ENCODE measurements at regions not wholly inside any gene's neighbourhood (a gene's known extent, or its start where the extent isn't known, plus 50 kb on each side); places are given as distances from the start of the nearest gene placed in this dataset.

DNA sequence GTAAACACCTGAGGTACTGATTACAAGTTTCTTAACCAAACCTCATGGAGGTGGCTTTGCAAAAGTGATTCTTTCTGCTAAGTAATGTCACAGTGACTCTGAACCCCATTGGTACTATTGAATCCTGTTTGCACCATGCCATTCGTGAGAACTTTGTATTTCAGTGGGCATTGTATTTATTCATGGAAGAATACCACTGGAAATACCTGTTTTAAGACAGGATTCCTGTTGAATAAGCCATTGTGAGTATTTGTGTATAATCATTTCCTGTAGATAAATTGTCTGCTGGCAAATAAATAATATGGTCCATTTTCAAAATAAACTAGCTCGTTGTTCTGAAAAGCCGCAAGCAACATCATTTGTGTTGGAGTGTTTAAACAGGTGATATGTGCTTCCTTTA is 136.4 kb upstream of the GUCY1A1 start:
- H3K27me3 ChIP-seq = no peaks in the 10 kb centered on the region
- 20 to 53% methylated on average over 3 of the region's 3 CpGs for WGBS, 2 donors
- no peak overlapping the region for H3K4me3 ChIP-seq
- DNase-seq = no peak
- no peaks in the 10 kb centered on the region for H3K9me3 ChIP-seq
- peak overlapping the region in 1 of 4 donors; percentile 26 for H3K27ac ChIP-seq
- H3K36me3 ChIP-seq = no peaks in the 10 kb centered on the region
- TF ChIP-seq POLR2A (IDR thresholded peaks at IDR 0.05) (no peak), EP300 (IDR thresholded peaks at IDR 0.05) (no peak), POLR2AphosphoS5 (IDR thresholded peaks at IDR 0.05) (no peak)
- TF ChIP-seq, protein P1, sequence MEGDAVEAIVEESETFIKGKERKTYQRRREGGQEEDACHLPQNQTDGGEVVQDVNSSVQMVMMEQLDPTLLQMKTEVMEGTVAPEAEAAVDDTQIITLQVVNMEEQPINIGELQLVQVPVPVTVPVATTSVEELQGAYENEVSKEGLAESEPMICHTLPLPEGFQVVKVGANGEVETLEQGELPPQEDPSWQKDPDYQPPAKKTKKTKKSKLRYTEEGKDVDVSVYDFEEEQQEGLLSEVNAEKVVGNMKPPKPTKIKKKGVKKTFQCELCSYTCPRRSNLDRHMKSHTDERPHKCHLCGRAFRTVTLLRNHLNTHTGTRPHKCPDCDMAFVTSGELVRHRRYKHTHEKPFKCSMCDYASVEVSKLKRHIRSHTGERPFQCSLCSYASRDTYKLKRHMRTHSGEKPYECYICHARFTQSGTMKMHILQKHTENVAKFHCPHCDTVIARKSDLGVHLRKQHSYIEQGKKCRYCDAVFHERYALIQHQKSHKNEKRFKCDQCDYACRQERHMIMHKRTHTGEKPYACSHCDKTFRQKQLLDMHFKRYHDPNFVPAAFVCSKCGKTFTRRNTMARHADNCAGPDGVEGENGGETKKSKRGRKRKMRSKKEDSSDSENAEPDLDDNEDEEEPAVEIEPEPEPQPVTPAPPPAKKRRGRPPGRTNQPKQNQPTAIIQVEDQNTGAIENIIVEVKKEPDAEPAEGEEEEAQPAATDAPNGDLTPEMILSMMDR (IDR thresholded peaks at IDR 0.05) = no peak
- intact Hi-C loops (cut with DNase I) = loop anchor here (10.0 kb wide), 1 partner anchor 165 kb away; no protein-coding TSS in a partner anchor
- H3K4me1 ChIP-seq = peaks cover 0 to 73% (median 40%) of the 10 kb centered on the region in 4 donors

DNA sequence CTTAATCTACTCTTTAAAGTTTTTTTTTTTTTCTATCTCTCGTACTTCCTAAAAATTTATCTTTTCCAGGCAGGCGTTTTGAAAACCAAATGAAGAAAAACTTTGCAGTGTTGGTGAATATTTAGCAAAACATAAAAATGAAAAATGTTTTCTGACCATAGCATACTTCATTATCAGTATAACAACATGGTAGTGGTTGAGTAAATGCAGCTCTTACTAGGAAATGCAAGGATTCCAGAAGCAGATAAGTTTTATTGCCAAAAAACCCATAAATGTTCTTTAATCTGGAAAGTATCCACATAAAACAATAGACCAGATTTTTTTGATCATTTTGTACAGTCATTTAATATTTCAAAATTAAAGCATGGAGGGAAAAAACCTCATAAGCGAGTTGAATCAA is 136.9 kb upstream of the GUCY1A1 start:
- WGBS, 2 donors = 47 to 65% methylated on average over 3 of the region's 3 CpGs
- no peak for DNase-seq
- peak overlapping the region in 1 of 4 donors; percentile 26 for H3K27ac ChIP-seq
- peaks cover 0 to 75% (median 42%) of the 10 kb centered on the region in 4 donors for H3K4me1 ChIP-seq
- no peaks in the 10 kb centered on the region for H3K9me3 ChIP-seq
- intact Hi-C loops (cut with DNase I) = loop anchor here (10.0 kb wide), 2 partner anchors 165 to 245 kb away; no protein-coding TSS in a partner anchor
- H3K36me3 ChIP-seq = no peaks in the 10 kb centered on the region
- no peak overlapping the region for H3K4me3 ChIP-seq
- TF ChIP-seq POLR2AphosphoS5 (IDR thresholded peaks at IDR 0.05) = no peak
- no peak for TF ChIP-seq EP300 (IDR thresholded peaks at IDR 0.05)
- TF ChIP-seq POLR2A (IDR thresholded peaks at IDR 0.05) = no peak
- TF ChIP-seq, protein P1 (IDR thresholded peaks at IDR 0.05) = no peak
- no peaks in the 10 kb centered on the region for H3K27me3 ChIP-seq

GRCh38 chr4:155529272-155529671 is 137.4 kb upstream of the GUCY1A1 start:
- intact Hi-C loops (cut with DNase I) = loop anchor here (10.0 kb wide), 1 partner anchor 246 kb away; no protein-coding TSS in a partner anchor
- H3K27ac ChIP-seq = peak overlapping the region in 2 of 4 donors; percentile 3 to 26
- no peaks in the 10 kb centered on the region for H3K36me3 ChIP-seq
- WGBS, 2 donors = 39 to 53% methylated on average over 3 of the region's 3 CpGs
- TF ChIP-seq POLR2AphosphoS5 (IDR thresholded peaks at IDR 0.05) (no peak), EP300 (IDR thresholded peaks at IDR 0.05) (no peak), POLR2A (IDR thresholded peaks at IDR 0.05) (no peak)
- TF ChIP-seq, protein P1 (IDR thresholded peaks at IDR 0.05) = no peak
- peaks cover 0 to 79% (median 43%) of the 10 kb centered on the region in 4 donors for H3K4me1 ChIP-seq
- H3K27me3 ChIP-seq = no peaks in the 10 kb centered on the region
- no peaks in the 10 kb centered on the region for H3K9me3 ChIP-seq
- no peak overlapping the region for H3K4me3 ChIP-seq
- DNase-seq = no peak

- WGBS, 2 donors = 45 to 83% methylated on average over 8 of the region's 8 CpGs
- peak overlapping the region in 2 of 4 donors; percentile 5 to 14 for H3K4me3 ChIP-seq
- peak overlapping the region; percentile 73 to 81 (median 75) for H3K27ac ChIP-seq
- intact Hi-C loops (cut with DNase I) = loop anchor here (10.0 kb wide), 1 partner anchor 248 kb away; no protein-coding TSS in a partner anchor
- no peaks in the 10 kb centered on the region for H3K9me3 ChIP-seq
- TF ChIP-seq POLR2AphosphoS5 (IDR thresholded peaks at IDR 0.05) (peak; percentile 41 to 74 (median 69)), POLR2A (IDR thresholded peaks at IDR 0.05) (no peak), EP300 (IDR thresholded peaks at IDR 0.05) (peak in 1 of 4 donors; percentile 28)
- no peak for DNase-seq
- peaks cover 0 to 85% (median 54%) of the 10 kb centered on the region in 4 donors for H3K4me1 ChIP-seq
- H3K36me3 ChIP-seq = no peaks in the 10 kb centered on the region
- H3K27me3 ChIP-seq = no peaks in the 10 kb centered on the region
These were observed 140.0 kb upstream of the GUCY1A1 start for GRCh38 chr4:155526452-155527169.

- peak; percentile 21 to 45 (median 30) for TF ChIP-seq POLR2AphosphoS5 (IDR thresholded peaks at IDR 0.05)
- TF ChIP-seq, protein P1 (IDR thresholded peaks at IDR 0.05) = no peak
- 80 to 86% methylated on average over 3 of the region's 3 CpGs for WGBS, 2 donors
- intact Hi-C loops (cut with DNase I) = loop anchor here (5.0 to 10.0 kb wide), 2 partner anchors 83 to 250 kb away; no protein-coding TSS in a partner anchor
- DNase-seq = no peak
- peak overlapping the region in 3 of 4 donors; percentile 73 to 81 (median 77) for H3K27ac ChIP-seq
- no peaks in the 10 kb centered on the region for H3K27me3 ChIP-seq
- H3K9me3 ChIP-seq = no peaks in the 10 kb centered on the region
- no peak overlapping the region for H3K4me3 ChIP-seq
- no peaks in the 10 kb centered on the region for H3K36me3 ChIP-seq
- H3K4me1 ChIP-seq = peaks cover 0 to 69% (median 47%) of the 10 kb centered on the region in 4 donors
These were observed 141.7 kb upstream of the GUCY1A1 start for GRCh38 chr4:155524926-155525455.

All from sigmoid colon (tissue), 6 donors.